Stimulated activated effector memory CD8-positive, alpha-beta T cell treated with anti-CD3 and anti-CD28 coated beads, Interleukin-12 subunit alpha, Interleukin-12 subunit beta, amount 100 ng/mL, for 72 hours (primary cell): ENCODE measurements at regions not wholly inside any gene's neighbourhood (a gene's known extent, or its start where the extent isn't known, plus 50 kb on each side); places are given as distances from the start of the nearest gene placed in this dataset.
"Not testable (repeated sequence)": the region's sequence is repeated elsewhere in the genome, so short reads cannot be mapped to it uniquely, and the experiment has no call there.

Experiments used
- ATAC-seq: fragments of 150-1000 bp; cut with Tn5 transposase; 2 replicates; pipeline ENCODE4 v1.10.0; 2021
- DNase-seq, 2 donors: peaks; one replicate each; pipeline ENCODE4 v3.0.0; 2021 to 2022; ENCODE audit warnings: low spot score in 2 of 2
- H3K27ac Mint-ChIP-seq: one replicate; pipeline ENCODE4 v1.8.0; 2022; ENCODE audit warnings: mild to moderate bottlenecking, mixed read lengths
- H3K36me3 Mint-ChIP-seq: one replicate; pipeline ENCODE4 v1.8.0; 2022; ENCODE audit warnings: mild to moderate bottlenecking, mixed read lengths
- H3K4me1 Mint-ChIP-seq: one replicate; pipeline ENCODE4 v1.8.0; 2022; ENCODE audit warnings: mixed read lengths
- H3K4me3 Mint-ChIP-seq: one replicate; pipeline ENCODE4 v1.8.0; 2022; ENCODE audit warnings: mild to moderate bottlenecking, mixed read lengths
- H3K9me3 Mint-ChIP-seq: one replicate; pipeline ENCODE4 v1.8.0; 2022; ENCODE audit warnings: mixed read lengths

- peaks cover 9% of the 10 kb centered on the region for H3K9me3 Mint-ChIP-seq
- H3K4me1 Mint-ChIP-seq: no peaks in the 10 kb centered on the region
- no peaks in the 10 kb centered on the region for H3K36me3 Mint-ChIP-seq
- H3K27ac Mint-ChIP-seq: no peak overlapping the region
- DNase-seq (no peak), ATAC-seq (no peak)
- no peak overlapping the region for H3K4me3 Mint-ChIP-seq
Observed at GRCh38 chr4:66794390-66795034, 750.8 kb downstream of the CENPC start.

- Mint-ChIP-seq H3K9me3 (peaks cover 9% of the 10 kb centered on the region), H3K4me1 (no peaks in the 10 kb centered on the region), H3K27ac (no peak overlapping the region), H3K36me3 (no peaks in the 10 kb centered on the region), H3K4me3 (no peak overlapping the region)
- DNase-seq (no peak), ATAC-seq (no peak)
Observed at GRCh38 chr4:66791686-66792085, 753.6 kb downstream of the CENPC start.

GRCh38 chr4:66785479-66785878, 759.8 kb downstream of the CENPC start:
- DNase-seq: no peak
- no peak for ATAC-seq
- peaks cover 3% of the 10 kb centered on the region for H3K9me3 Mint-ChIP-seq
- no peak overlapping the region for H3K27ac Mint-ChIP-seq
- no peak overlapping the region for H3K4me3 Mint-ChIP-seq
- H3K4me1 Mint-ChIP-seq: no peaks in the 10 kb centered on the region
- H3K36me3 Mint-ChIP-seq: no peaks in the 10 kb centered on the region

- not testable (repeated sequence) for H3K4me1 Mint-ChIP-seq
Observed at GRCh38 chr4:66782751-66783150, 762.6 kb downstream of the CENPC start.

GRCh38 chr4:66777097-66777496, 768.2 kb downstream of the CENPC start:
- DNase-seq: no peak
- H3K4me1 Mint-ChIP-seq: no peaks in the 10 kb centered on the region
- no peaks in the 10 kb centered on the region for H3K36me3 Mint-ChIP-seq
- H3K4me3 Mint-ChIP-seq: no peak overlapping the region
- no peak for ATAC-seq
- H3K9me3 Mint-ChIP-seq: peaks cover 4% of the 10 kb centered on the region
- no peak overlapping the region for H3K27ac Mint-ChIP-seq

More at GRCh38 chr4:66782751-66783150, 762.6 kb downstream of the CENPC start:
- H3K36me3 Mint-ChIP-seq, ATAC-seq, DNase-seq, H3K9me3 Mint-ChIP-seq, H3K4me3 Mint-ChIP-seq, H3K27ac Mint-ChIP-seq: not testable (repeated sequence)

GRCh38 chr4:66769441-66769840, 775.9 kb downstream of the CENPC start:
- Mint-ChIP-seq H3K4me3 (no peak overlapping the region), H3K27ac (no peak overlapping the region), H3K9me3 (peaks cover 14% of the 10 kb centered on the region), H3K36me3 (no peaks in the 10 kb centered on the region), H3K4me1 (no peaks in the 10 kb centered on the region)
- no peak for ATAC-seq
- DNase-seq: no peak

GRCh38 chr4:66767442-66767841, 777.9 kb downstream of the CENPC start:
- Mint-ChIP-seq H3K9me3 (peaks cover 20% of the 10 kb centered on the region), H3K4me1 (no peaks in the 10 kb centered on the region), H3K27ac (no peak overlapping the region), H3K36me3 (no peaks in the 10 kb centered on the region), H3K4me3 (no peak overlapping the region)
- no peak for DNase-seq
- no peak for ATAC-seq

GRCh38 chr4:66766557-66766956, 778.7 kb downstream of the CENPC start:
- Mint-ChIP-seq H3K4me3 (no peak overlapping the region), H3K9me3 (peaks cover 20% of the 10 kb centered on the region), H3K36me3 (no peaks in the 10 kb centered on the region), H3K4me1 (no peaks in the 10 kb centered on the region), H3K27ac (no peak overlapping the region)
- ATAC-seq (no peak), DNase-seq (no peak)

GRCh38 chr4:66750273-66750672, 795.0 kb downstream of the CENPC start:
- H3K4me3 Mint-ChIP-seq: no peak overlapping the region
- no peak overlapping the region for H3K27ac Mint-ChIP-seq
- ATAC-seq (no peak), DNase-seq (no peak)
- H3K36me3 Mint-ChIP-seq: no peaks in the 10 kb centered on the region
- H3K4me1 Mint-ChIP-seq: no peaks in the 10 kb centered on the region
- peaks cover 12% of the 10 kb centered on the region for H3K9me3 Mint-ChIP-seq

GRCh38 chr4:66746918-66747317, 798.4 kb downstream of the CENPC start:
- peaks cover 18% of the 10 kb centered on the region for H3K9me3 Mint-ChIP-seq
- not testable (repeated sequence) for ATAC-seq, H3K36me3 Mint-ChIP-seq, H3K27ac Mint-ChIP-seq, H3K4me3 Mint-ChIP-seq, H3K4me1 Mint-ChIP-seq, DNase-seq

GRCh38 chr4:66741081-66741480, 804.2 kb downstream of the CENPC start:
- DNase-seq (no peak), ATAC-seq (no peak)
- Mint-ChIP-seq H3K36me3 (no peaks in the 10 kb centered on the region), H3K4me3 (no peak overlapping the region), H3K27ac (no peak overlapping the region), H3K9me3 (peaks cover 15% of the 10 kb centered on the region), H3K4me1 (no peaks in the 10 kb centered on the region)

GRCh38 chr4:66736606-66737005, 808.7 kb downstream of the CENPC start:
- H3K27ac Mint-ChIP-seq: no peak overlapping the region
- no peak overlapping the region for H3K4me3 Mint-ChIP-seq
- no peaks in the 10 kb centered on the region for H3K4me1 Mint-ChIP-seq
- ATAC-seq (no peak), DNase-seq (no peak)
- H3K36me3 Mint-ChIP-seq: no peaks in the 10 kb centered on the region
- H3K9me3 Mint-ChIP-seq: peaks cover 16% of the 10 kb centered on the region

GRCh38 chr4:66728280-66728679, 817.0 kb downstream of the CENPC start:
- Mint-ChIP-seq H3K36me3 (no peaks in the 10 kb centered on the region), H3K4me1 (no peaks in the 10 kb centered on the region), H3K27ac (no peak overlapping the region), H3K4me3 (no peak overlapping the region), H3K9me3 (peaks cover 7% of the 10 kb centered on the region)
- DNase-seq (no peak), ATAC-seq (no peak)

- H3K36me3 Mint-ChIP-seq, H3K4me3 Mint-ChIP-seq, ATAC-seq, DNase-seq, H3K27ac Mint-ChIP-seq, H3K4me1 Mint-ChIP-seq: not testable (repeated sequence)
- peaks cover 21% of the 10 kb centered on the region for H3K9me3 Mint-ChIP-seq
Observed at GRCh38 chr4:66712301-66712921, 832.9 kb downstream of the CENPC start.

GRCh38 chr4:66704243-66704642, 841.1 kb downstream of the CENPC start:
- Mint-ChIP-seq H3K36me3 (no peaks in the 10 kb centered on the region), H3K9me3 (peaks cover 9% of the 10 kb centered on the region), H3K4me1 (no peaks in the 10 kb centered on the region), H3K27ac (no peak overlapping the region), H3K4me3 (no peak overlapping the region)
- no peak for ATAC-seq
- no peak for DNase-seq

- H3K4me3 Mint-ChIP-seq: no peak overlapping the region
- ATAC-seq (no peak), DNase-seq (no peak)
Observed at GRCh38 chr4:66694739-66695138, 850.6 kb downstream of the CENPC start.

More at GRCh38 chr4:66694739-66695138, 850.6 kb downstream of the CENPC start:
- H3K36me3 Mint-ChIP-seq: no peaks in the 10 kb centered on the region
- H3K27ac Mint-ChIP-seq: no peak overlapping the region
- H3K4me1 Mint-ChIP-seq: no peaks in the 10 kb centered on the region
- peaks cover 27% of the 10 kb centered on the region for H3K9me3 Mint-ChIP-seq
